GM19372 (cell line): ENCODE measurements at regions not wholly inside any gene's neighbourhood (a gene's known extent, or its start where the extent isn't known, plus 50 kb on each side); places are given as distances from the start of the nearest gene placed in this dataset.

Experiments
- ATAC-seq: cut with Tn5 transposase; IDR thresholded peaks from one replicate; pipeline ENCODE4 v1.9.1; 2021; ENCODE audit warnings: mild to moderate bottlenecking, low read depth, moderate library complexity; ENCODE audit not compliant: unreplicated experiment

- ATAC-seq = no peak
These were observed 648.8 kb upstream of the MKI67 start for GRCh38 chr10:128774979-128775378.

- ATAC-seq = no peak
These were observed 649.5 kb upstream of the MKI67 start for GRCh38 chr10:128775743-128776142.

GRCh38 chr10:128776673-128777252 lies 650.5 kb upstream of the MKI67 start:
- ATAC-seq = no peak

GRCh38 chr10:128777342-128777741 lies 651.1 kb upstream of the MKI67 start:
- ATAC-seq = no peak

- no peak for ATAC-seq
These were observed 653.2 kb upstream of the MKI67 start for GRCh38 chr10:128779416-128779815.

GRCh38 chr10:128780156-128780761 lies 654.0 kb upstream of the MKI67 start:
- ATAC-seq = no peak

GRCh38 chr10:128781637-128782036 lies 655.4 kb upstream of the MKI67 start:
- no peak for ATAC-seq

- ATAC-seq = no peak
These were observed 658.2 kb upstream of the MKI67 start for GRCh38 chr10:128784444-128784843.

GRCh38 chr10:128792426-128793140 lies 666.4 kb upstream of the MKI67 start:
- no peak for ATAC-seq

- ATAC-seq = no peak
These were observed 667.8 kb upstream of the MKI67 start for GRCh38 chr10:128793726-128794655.

- ATAC-seq = no peak
These were observed 670.2 kb upstream of the MKI67 start for GRCh38 chr10:128796396-128796912.

GRCh38 chr10:128802062-128802461 lies 665.0 kb upstream of the MGMT start:
- ATAC-seq = no peak

GRCh38 chr10:128803790-128804189 lies 663.3 kb upstream of the MGMT start:
- no peak for ATAC-seq

- no peak for ATAC-seq
These were observed 662.6 kb upstream of the MGMT start for GRCh38 chr10:128804411-128804810.

GRCh38 chr10:128808921-128809440 lies 658.1 kb upstream of the MGMT start:
- no peak for ATAC-seq

- no peak for ATAC-seq
These were observed 655.5 kb upstream of the MGMT start for GRCh38 chr10:128811511-128811910.

- no peak for ATAC-seq
These were observed 655.0 kb upstream of the MGMT start for GRCh38 chr10:128812000-128812399.

GRCh38 chr10:128813574-128813973 lies 653.5 kb upstream of the MGMT start:
- ATAC-seq = no peak

- no peak for ATAC-seq
These were observed 653.0 kb upstream of the MGMT start for GRCh38 chr10:128814024-128814423.

- no peak for ATAC-seq
These were observed 652.3 kb upstream of the MGMT start for GRCh38 chr10:128814782-128815181.
